HG03045 (cell line): ENCODE measurements at regions not wholly inside any gene's neighbourhood (a gene's known extent, or its start where the extent isn't known, plus 50 kb on each side); places are given as distances from the start of the nearest gene placed in this dataset.

Source experiments
- ATAC-seq: cut with Tn5 transposase; IDR thresholded peaks from one replicate; pipeline ENCODE4 v1.9.1; 2021; ENCODE audit warnings: mild to moderate bottlenecking, moderate library complexity; ENCODE audit not compliant: unreplicated experiment

DNA sequence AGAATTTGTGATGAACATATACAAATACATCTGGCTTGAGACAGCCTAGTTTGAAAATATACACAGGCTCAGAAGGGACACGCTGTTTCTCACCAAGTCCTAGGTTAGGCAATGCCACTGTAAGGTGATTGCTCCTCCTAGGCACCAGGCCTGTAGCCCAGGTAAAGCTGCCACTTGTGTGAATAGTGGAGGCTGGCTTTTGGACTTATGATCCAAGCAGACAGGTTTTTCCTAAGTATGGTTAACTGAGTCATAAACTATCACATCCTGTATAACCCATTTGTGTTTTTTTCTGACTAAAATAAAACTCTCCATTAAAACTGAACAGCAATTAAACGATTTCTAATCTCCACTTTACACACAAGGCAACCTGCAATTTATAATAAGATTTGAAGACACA, 81.0 kb downstream of the SEMA4F start:
- ATAC-seq: no peak

DNA sequence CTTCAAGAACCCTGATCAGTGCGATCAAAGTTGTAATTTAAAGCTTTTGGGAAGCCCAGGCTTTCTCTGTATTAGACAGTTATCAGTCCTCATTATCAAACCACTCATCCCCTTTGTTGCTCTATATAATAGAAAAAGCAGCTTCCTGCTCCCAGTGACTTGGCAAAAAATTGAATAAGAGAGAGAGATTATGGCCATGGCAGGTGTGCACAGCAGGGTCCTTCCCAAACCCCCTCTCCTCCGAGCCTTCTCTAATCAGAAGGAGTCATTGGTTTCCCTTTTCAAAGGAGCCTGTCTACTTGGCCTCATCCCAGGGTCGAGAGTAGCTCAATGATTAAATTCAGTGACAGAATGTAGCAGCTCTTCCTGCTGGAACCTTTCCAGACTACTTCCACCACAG, 81.5 kb downstream of the SEMA4F start:
- no peak for ATAC-seq

DNA sequence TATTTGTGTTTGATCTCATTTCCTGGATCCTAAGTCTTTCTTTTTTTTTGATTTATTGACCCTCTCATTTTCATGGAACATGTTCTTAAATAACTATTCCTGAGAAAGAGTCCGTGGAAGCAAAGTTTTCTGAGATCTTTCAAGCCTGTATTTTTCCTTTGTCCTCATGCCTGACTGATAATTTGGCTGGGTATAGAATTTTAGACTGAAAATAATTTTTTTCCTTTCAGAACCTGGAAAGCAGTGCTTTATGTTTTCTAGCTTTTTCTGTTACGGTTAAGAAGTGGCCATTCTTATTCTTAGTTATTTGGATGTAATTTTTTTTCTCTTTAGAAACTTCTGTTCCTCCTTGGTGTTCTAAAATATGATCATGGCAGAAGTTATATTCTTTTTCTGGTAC, 82.5 kb downstream of the SEMA4F start:
- no peak for ATAC-seq

DNA sequence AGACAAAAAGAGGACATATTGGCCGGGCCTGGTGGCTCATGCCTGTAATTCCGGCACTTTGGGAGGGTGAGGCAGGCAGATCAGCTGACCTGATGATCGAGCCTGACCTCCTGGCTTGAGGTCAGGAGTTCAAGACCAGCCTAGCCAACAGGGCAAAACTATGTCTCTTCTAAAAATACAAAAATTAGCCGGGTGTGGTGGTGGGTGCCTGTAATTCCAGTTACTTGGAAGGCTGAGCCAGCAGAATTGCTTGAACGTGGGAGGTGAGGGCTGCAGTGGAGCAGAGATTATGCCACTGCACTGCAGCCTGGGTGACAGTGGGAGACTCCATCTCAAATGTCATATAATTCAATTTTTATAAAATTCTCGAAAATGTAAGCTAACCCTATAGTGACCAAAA, 84.5 kb downstream of the SEMA4F start:
- no peak for ATAC-seq

DNA sequence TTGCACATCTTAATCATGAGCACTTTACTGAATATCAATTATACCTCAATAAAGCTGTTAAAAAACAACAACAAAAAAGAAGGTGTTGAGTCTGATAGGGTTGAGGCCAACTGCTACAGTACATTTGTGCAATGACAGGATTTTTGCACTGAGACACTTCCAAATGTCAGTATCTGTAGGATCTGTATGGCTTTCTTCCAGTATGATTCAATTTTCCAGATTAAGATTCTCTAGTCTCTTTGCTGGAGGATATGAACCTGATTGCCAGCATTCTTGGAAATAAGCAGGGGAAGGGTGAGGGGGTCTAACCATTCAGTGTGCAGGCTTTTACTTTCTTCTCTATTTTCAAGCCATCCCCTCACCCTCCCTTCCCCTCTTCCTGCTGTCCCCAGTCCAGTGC, 85.1 kb downstream of the SEMA4F start:
- no peak for ATAC-seq

DNA sequence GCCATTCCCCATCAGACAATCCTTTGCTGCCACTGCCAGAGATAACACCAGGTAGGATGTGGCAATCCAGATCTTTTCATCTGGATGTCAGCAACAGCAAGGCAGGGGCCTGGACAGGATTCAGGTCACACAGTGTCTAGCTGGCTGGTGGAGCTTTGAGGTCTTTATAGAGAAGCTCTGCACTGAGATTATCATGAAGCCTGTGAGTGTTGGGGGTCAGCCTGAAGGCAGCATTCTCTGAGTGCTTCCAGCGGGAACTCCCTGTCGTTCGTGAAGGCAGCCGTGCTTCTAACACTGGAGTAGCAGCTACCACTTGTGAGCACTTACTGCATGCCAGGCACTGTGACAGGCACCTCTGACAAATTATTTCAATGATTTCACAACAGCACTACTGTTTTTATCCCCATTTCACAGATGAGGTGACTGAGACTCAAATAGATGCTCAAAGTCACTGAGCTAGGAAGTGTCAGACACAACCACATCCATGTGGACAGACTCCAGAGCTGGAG, 85.7 kb downstream of the SEMA4F start:
- no peak for ATAC-seq

DNA sequence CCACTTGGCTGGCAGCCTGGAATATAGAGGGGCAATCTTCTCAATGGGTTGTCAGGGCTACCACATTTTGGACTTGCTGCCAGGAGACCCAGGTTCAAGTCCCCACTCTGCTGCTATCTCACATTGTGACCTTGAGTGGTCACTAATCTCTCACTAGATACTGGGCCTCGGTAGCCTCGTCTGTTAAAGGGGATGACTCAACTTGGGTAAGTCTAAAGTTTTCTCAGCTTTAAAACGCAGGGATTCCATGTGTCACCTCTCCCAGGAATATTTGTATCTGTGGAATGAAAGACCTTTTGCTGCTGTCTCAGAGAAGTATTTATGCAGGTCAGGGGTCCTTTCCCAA, 86.3 kb downstream of the SEMA4F start:
- no peak for ATAC-seq

DNA sequence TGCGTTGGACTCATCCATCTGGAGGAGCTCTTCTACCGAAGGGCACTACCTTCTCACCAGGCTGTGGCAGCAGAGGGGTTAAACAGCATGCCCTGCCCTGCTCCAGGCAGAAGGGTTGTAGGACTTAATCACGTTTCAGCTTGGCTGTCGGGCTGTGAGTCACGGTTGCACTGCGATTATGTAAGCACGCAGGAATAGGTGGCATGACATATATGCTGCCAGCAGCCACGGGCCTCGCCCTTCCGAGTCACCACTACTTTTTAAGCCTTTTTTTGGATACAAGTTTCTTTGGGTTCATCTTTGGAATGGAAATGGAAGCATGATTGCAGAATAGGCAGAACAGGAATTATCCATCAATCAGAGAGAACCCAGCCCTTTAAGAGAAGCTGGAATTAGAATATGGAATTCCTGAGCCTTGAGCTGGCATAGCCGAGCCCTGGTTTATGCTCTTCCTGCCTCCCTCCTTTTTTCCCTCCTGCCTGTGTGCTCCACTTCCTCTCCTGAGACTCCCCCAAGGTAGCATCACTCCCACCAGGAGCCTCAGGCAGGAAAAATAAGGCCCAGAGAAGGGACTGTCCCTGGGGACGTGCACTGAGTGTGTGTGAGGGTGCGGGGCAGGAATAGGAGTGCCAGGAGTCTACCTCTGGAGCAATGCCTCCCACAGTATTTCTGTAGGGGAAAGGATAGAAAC, 86.8 kb downstream of the SEMA4F start:
- ATAC-seq: no peak

DNA sequence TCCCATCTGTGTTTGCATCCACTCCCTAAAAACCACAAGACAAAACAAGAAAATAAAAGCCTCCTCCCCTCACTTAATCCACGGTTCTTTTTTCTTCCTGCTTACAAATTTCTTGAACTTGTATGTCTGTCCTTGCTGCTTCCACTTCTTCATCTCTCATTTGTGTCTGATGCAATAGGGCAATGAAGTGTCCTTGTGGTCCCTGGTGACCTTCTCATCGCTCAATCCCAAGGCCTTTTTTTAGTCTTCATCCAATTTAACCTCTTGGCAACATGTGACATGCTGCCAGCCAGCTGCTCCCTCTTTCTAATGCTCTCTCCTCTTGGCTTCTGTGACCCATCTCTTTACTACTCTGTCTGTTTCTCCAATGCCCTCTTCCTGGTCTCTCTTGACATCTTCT, 87.6 kb downstream of the SEMA4F start:
- ATAC-seq: no peak

DNA sequence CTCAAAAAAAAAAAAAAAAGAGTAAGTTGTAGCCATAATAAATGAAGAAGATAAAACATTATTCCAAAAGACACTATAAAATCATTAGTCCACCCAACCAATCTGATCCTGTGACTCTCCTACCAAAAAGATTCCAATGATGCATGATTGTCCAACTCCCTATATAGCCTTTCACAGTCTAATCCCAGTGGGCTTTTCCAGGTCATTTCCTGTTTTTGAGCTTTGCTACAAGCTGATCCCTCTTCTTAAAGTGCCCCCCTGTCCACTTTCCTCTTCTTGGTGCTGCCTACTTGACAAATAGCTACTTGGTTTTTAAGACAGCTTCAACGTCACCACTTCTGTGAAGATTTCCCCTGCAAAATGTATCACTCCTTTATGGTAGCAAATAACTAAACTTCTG, 88.4 kb downstream of the SEMA4F start:
- no peak for ATAC-seq

DNA sequence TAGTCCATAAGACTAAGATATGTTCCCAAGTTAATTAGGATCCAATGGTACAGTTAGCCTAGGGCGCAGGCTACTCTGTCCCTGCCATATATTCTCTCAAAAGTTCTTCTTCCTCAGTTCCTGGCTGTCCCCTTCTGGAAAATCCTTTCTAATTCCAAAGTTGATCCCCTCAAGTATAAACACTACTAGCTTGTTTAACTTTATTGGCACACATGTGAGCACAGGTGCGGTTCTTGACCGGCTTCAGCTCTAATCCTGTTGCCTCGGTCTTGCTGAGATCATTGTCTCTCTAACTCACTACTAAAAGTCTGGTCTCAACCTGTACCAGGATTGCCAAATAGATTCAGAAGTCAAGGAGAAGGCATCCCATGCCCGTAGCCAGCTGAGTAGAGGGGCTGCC, 89.0 kb downstream of the SEMA4F start:
- ATAC-seq: no peak

DNA sequence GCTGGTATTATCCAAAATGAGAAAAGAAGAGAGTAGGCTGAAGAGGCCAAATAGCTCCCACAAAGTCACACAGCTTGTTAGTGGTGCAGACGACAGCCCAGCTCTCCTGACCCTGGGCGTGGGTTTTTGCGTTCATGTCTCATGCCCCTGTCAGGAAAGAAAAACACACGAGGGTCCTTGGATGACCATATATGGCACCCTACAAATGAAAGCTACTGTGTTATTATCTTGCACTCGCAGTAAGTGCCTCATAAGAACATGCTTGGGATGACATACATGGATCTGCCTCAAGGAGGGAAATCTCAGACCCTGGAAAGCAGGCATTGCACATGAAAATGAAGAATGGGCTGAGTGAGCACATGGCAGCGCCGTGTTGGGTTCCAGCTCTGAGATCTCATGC, 89.7 kb downstream of the SEMA4F start:
- ATAC-seq: no peak

DNA sequence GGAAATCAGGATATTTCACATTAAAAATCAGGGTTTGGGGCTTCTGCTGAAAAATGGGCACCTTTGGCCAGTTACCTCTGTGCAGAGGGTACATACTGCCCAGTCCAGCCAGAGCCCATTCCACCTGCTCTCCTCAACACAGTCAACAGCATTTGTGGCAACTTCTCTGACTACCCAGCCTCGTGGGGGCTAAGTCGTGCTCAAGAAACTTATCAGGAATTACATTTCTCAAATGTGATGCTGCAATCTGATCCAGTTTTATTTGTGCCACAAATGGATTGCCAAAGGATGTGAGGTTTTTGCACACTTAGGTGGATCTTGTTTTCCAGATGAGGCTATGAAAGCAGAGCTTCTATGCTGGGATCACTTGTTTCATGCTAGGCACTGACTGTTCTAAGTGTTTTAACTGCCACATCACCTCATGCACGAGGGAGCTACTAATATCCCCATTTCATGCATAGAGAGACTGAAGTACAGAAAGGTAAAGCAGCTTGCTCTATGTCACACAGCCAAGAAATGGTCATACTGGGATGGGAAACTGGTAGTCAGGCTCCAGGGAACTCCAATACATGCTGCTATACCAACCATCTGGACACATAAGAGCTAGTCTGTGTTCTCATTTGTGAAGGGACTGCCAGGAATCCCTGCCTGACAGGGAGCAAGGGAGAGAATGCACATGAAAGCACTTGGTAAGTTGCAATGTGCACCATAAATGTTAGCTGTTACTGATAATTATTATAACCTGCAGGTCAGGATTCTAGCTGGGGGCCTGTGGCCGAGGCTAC, 89.0 kb upstream of the HK2 start:
- ATAC-seq: no peak

DNA sequence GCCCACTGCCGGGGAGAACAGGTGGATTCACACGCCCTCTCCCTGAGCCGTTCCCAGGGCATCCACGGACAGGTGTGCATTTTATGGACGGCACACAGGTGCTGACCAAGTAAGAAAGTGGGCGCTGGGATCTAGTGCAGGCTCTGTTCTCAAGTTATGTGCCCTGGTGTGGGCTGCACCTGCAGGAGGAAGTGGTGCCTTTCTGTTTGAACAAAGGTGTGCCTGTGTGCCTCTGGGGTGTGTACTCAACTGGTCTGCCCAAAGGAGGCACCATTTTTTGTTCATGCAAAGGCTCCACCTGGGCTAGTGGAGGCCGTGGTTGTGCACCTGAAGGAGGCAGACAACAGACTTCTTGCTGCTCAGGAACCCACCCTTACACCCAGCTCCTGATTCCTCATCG, 88.2 kb upstream of the HK2 start:
- no peak for ATAC-seq

DNA sequence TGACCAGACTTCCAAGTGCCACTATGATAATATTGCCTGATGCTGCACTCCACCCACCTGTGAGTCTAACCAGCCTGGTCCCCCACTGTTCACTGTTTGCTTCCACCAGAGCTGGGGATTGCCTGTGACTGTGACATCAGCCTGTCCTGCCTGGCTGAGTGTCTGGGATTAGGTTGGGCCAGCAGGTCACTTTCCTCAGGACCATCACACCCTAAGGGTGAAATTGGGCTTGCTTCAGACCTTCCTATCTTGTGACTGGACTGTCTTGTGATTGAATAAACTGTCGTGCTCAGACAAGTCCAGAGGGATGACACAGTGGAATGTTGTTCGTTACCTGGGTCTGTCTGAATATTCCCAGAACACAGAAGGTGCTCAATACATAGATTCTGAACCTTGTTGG, 87.4 kb upstream of the HK2 start:
- no peak for ATAC-seq

DNA sequence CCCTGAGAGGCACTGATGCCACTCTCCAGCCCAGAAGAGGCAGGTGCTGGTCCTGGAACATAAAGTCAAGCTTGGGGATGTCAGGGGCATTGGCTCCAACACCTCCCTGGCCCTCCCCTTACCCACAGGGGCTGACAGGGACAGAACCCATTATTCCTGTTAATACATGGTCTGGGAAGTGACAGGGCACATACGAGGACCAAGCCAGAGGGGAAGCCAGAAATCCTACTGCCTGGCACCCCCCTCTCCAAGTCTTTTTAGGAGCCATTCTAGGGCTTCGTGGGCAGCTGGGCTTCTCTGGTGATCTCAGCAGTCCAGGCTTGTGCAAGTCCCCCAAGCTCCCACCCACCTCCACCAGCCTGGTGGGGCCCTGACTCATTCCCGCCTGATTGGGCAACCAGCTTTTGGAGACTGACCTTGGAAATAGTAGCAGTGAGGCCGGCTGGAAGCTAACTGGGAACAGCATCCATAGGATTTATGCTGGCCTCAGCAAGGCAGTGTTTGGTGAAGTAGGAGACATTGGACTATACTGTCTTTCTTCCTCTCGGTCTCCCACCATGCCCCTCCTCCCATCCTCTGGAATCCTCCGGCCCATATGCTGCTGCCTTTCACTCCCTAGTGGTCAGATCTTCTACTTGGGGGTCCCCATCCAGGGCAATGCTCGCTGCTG, 86.4 kb upstream of the HK2 start:
- no peak for ATAC-seq

DNA sequence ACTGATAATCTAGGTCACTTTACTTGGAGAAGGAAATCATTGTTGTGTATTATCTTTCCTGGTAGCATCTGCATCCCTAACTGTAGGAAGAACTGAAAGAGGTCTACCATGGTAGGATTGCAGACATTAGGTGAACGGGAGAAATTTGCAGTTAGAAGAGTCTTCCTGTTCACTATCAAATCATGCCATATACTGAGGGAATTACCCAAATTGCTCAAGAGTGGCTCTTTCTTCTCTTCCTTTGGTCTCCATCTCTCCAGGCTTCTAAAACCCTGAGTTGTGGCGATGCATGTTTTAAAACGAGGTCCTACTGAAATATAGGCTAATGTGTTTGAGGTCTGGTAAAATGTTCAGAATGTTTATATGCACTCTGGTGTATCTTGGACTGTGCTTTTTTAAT, 85.3 kb upstream of the HK2 start:
- no peak for ATAC-seq

DNA sequence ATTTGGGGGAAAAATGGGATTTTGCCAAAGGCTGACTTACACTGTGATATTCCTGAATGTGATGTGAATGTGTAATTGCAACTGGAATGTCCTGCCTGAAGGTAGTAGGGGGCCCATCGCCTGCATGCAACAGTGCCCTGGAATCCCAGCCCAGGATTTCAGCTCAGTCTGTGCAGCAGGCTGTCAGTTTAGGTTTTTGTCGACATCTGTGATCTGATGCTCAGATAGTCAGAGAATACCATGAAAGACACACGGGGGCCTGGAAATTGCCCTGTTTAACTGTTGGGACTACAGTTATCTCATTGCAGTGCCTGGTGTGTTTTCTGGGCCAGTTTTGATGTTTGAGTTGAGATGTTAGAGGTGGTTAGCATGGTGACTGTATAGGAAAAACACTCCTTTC, 84.5 kb upstream of the HK2 start:
- no peak for ATAC-seq

DNA sequence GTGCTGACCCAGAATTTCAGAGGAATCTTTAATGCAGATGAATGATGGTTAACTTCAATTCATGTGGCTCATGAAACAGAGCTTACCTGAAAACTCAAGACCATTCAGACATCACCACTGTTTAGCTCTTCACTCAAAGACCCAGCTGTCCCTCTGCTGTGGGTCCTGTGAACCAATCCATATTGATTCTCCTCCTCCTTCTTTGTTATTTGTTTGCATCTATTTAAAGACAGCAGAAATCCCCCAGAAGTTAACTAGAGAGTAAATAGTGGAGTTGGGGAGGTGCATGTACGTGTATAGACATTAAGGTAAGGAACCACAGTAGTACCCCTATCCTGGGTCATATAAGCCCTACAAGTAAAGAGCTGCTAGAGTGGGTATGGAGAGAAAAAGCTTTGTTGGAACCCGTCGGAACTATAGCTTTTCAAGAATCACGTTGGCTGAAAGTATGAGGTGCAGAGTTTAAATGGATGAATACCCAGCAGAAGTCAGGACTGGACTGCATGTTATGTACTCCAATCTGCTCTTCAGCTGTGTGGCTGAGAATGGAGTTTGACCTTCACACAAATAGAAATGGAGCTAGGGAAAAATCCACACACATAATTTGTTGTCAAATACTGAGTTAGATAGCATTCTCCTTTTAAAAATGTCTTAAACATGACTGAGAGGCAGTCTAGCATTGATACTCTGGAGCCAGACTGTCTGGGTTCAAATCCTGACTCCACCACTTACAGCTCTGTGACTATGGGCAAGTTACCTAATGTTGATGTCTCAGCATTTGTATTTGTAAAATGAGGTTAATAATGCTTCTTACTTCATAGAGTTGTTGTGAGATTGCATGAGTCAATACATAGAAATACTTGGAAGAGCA, 81.7 kb upstream of the HK2 start:
- no peak for ATAC-seq

DNA sequence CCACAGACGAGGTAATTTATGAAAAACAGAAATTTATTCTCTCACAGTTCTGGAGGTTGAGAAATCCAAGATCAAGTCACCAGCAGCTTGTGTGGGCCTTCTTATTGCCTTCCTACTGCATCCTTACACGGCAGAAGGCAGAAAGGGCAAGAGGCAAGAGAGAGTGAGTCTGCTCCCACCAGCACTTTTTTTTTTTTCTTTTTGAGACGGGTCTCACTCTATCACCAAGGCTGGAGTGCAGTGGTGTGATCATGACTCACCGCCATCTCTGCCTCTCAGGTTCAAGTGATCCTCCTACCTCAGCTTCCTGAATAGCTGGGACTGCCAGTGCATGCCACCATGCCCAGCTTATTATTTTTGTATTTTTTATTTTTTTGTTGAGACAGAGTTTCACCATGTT, 78.5 kb upstream of the HK2 start:
- no peak for ATAC-seq

DNA sequence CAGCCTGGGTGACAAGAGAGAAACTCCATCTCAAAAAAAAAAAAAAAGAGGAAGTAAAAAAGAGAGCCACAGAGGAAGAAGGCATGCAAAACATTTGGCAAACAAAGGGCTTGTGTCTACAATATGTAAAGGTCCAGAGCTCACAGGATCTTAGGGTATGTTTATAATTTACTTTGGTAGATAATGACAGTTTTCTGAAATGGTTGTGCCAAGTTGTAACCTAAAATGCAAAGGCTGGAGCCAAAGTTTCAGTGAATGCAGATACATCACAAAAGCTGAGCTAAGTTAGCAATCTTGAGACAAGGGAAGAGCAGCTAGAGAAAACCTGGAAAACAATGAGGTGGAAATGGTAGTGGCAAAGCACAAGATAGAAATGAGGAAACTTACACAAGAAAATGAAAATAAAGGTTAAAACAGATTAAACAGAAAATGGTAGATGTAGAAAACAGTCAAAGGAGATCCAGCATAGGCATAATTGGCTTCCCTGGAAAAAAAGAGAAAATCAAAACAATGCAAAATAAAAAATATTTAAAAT, 77.5 kb upstream of the HK2 start:
- ATAC-seq: no peak
